Dedifferentiated amniotic fluid mesenchymal stem cell (primary cell): ENCODE measurements at regions not wholly inside any gene's neighbourhood (a gene's known extent, or its start where the extent isn't known, plus 50 kb on each side); places are given as distances from the start of the nearest gene placed in this dataset.
"Not testable (repeated sequence)": the region's sequence is repeated elsewhere in the genome, so short reads cannot be mapped to it uniquely, and the experiment has no call there.

Source experiments
- DNase-seq: peaks from one replicate; pipeline ENCODE4 v3.0.0-alpha.2; 2016; ENCODE audit errors: extremely low spot score

- DNase-seq: no peak
Observed at GRCh38 chr5:117160391-117160790, 585.8 kb upstream of the SEMA6A start.

GRCh38 chr5:117149312-117149711 lies 574.7 kb upstream of the SEMA6A start:
- no peak for DNase-seq

- DNase-seq: no peak
Observed at GRCh38 chr5:117144086-117144485, 569.5 kb upstream of the SEMA6A start.

GRCh38 chr5:117143406-117143805 lies 568.8 kb upstream of the SEMA6A start:
- no peak for DNase-seq

GRCh38 chr5:117138523-117138922 lies 563.9 kb upstream of the SEMA6A start:
- DNase-seq: no peak

- no peak for DNase-seq
Observed at GRCh38 chr5:117135851-117136250, 561.2 kb upstream of the SEMA6A start.

GRCh38 chr5:117133198-117133597 lies 558.6 kb upstream of the SEMA6A start:
- no peak for DNase-seq

- no peak for DNase-seq
Observed at GRCh38 chr5:117131876-117132275, 557.3 kb upstream of the SEMA6A start.

GRCh38 chr5:117131048-117131679 lies 556.5 kb upstream of the SEMA6A start:
- DNase-seq: no peak

- no peak for DNase-seq
Observed at GRCh38 chr5:117118499-117118898, 543.9 kb upstream of the SEMA6A start.

- not testable (repeated sequence) for DNase-seq
Observed at GRCh38 chr5:117117314-117117713, 542.7 kb upstream of the SEMA6A start.

GRCh38 chr5:117110548-117110947 lies 535.9 kb upstream of the SEMA6A start:
- no peak for DNase-seq

GRCh38 chr5:117107859-117108258 lies 533.2 kb upstream of the SEMA6A start:
- no peak for DNase-seq

- no peak for DNase-seq
Observed at GRCh38 chr5:117103703-117104102, 529.1 kb upstream of the SEMA6A start.

- DNase-seq: no peak
Observed at GRCh38 chr5:117102591-117102990, 528.0 kb upstream of the SEMA6A start.

- no peak for DNase-seq
Observed at GRCh38 chr5:117100176-117100575, 525.6 kb upstream of the SEMA6A start.

GRCh38 chr5:117098094-117098493 lies 523.5 kb upstream of the SEMA6A start:
- no peak for DNase-seq

GRCh38 chr5:117095346-117096332 lies 521.0 kb upstream of the SEMA6A start:
- no peak for DNase-seq

- DNase-seq: no peak
Observed at GRCh38 chr5:117094114-117094815, 519.6 kb upstream of the SEMA6A start.

- DNase-seq: no peak
Observed at GRCh38 chr5:117093653-117094052, 519.0 kb upstream of the SEMA6A start.

- no peak for DNase-seq
Observed at GRCh38 chr5:117089001-117089400, 514.4 kb upstream of the SEMA6A start.

- DNase-seq: no peak
Observed at GRCh38 chr5:117088176-117088575, 513.6 kb upstream of the SEMA6A start.
